Caco-2 (cell line): ENCODE measurements at regions not wholly inside any gene's neighbourhood (a gene's known extent, or its start where the extent isn't known, plus 50 kb on each side); places are given as distances from the start of the nearest gene placed in this dataset.

ENCODE experiments used
- BruUV-seq: library from RNA; stranded (reverse); fragments of 400-500 nt; replicated peaks from 2 replicates; lab custom pipeline; 2021; lab: Mats Ljungman, UMichigan
- CTCF ChIA-PET: fragments of 300-600 bp; sonication (Branson Sonifier 250); formaldehyde crosslinking; loops from one replicate; lab custom pipeline; 2022; ENCODE audit warnings: antibody characterized with exemption; lab: Charles Lee
- POLR2A ChIA-PET: fragments of 300-600 bp; sonication (Branson Sonifier 250); formaldehyde crosslinking; loops from one replicate; lab custom pipeline; 2022; ENCODE audit warnings: antibody characterized with exemption; lab: Charles Lee
- DNase-seq, 2 experiments: peaks; one replicate each; pipeline versions ENCODE4 v3.0.0 to v3.0.0-alpha.2; 2020 to 2022
- H3K27me3 ChIP-seq: replicated peaks from 2 replicates; pipeline ENCODE4 v1.6.0; 2011; ENCODE audit warnings: low read length; ENCODE audit not compliant: control insufficient read depth, insufficient read depth
- H3K36me3 ChIP-seq: 2 replicates; pipeline ENCODE4 v1.5.1; 2011; ENCODE audit warnings: low read length; ENCODE audit not compliant: control insufficient read depth, insufficient read depth
- H3K4me1 ChIP-seq: fragments of 250-450 bp; sonication (Bioruptor Pico); 2 replicates; pipeline ENCODE4 v1.5.1; 2020; ENCODE audit warnings: mild to moderate bottlenecking
- H3K4me3 ChIP-seq: 2 replicates; pipeline ENCODE4 v1.5.1; 2011; ENCODE audit warnings: low read depth, mild to moderate bottlenecking, control low read depth, low read length
- H3K9me3 ChIP-seq: fragments of 250-450 bp; sonication (Bioruptor Pico); 2 replicates; pipeline ENCODE4 v1.5.1; 2020; ENCODE audit warnings: mild to moderate bottlenecking, moderate library complexity
- H3K27ac Mint-ChIP-seq: one replicate; pipeline ENCODE4 v1.8.0; 2022; ENCODE audit warnings: mixed read lengths; ENCODE audit not compliant: unreplicated experiment
- H3K27me3 Mint-ChIP-seq: one replicate; pipeline ENCODE4 v1.8.0; 2022; ENCODE audit warnings: mixed read lengths; ENCODE audit not compliant: insufficient read depth, unreplicated experiment
- H3K36me3 Mint-ChIP-seq: one replicate; pipeline ENCODE4 v1.8.0; 2022; ENCODE audit warnings: mild to moderate bottlenecking, mixed read lengths; ENCODE audit not compliant: insufficient read depth, unreplicated experiment
- H3K4me1 Mint-ChIP-seq: one replicate; pipeline ENCODE4 v1.8.0; 2022; ENCODE audit warnings: low read depth, mixed read lengths; ENCODE audit not compliant: unreplicated experiment
- H3K4me3 Mint-ChIP-seq: one replicate; pipeline ENCODE4 v1.8.0; 2022; ENCODE audit warnings: mild to moderate bottlenecking, moderate library complexity, mixed read lengths; ENCODE audit not compliant: unreplicated experiment
- H3K9me3 Mint-ChIP-seq: one replicate; pipeline ENCODE4 v1.8.0; 2022; ENCODE audit warnings: mixed read lengths; ENCODE audit not compliant: unreplicated experiment
- CTCF ChIP-seq, 2 experiments: fragments of 200-600 bp in 1 of 2; IDR thresholded peaks; 1 replicate in 1 of 2; 2 replicates in 1 of 2; pipeline versions ENCODE4 v1.5.1 to v1.8.0; 2011 to 2022; ENCODE audit warnings: antibody characterized with exemption in 1 of 2, control low read depth in 1 of 2, inconsistent platforms in 1 of 2, low read depth in 1 of 2, low read length in 1 of 2, mild to moderate bottlenecking in 1 of 2, moderate library complexity in 1 of 2; ENCODE audit not compliant: insufficient read depth in 1 of 2, severe bottlenecking in 1 of 2, unreplicated experiment in 1 of 2
- intact Hi-C: fragments of 100-400 bp; cut with micrococcal nuclease; formaldehyde crosslinking; loops from one replicate; pipeline ENCODE4 v1.10.0; 2022; ENCODE audit not compliant: unreplicated experiment

GRCh38 chr2:145654746-145655145 lies 1134.8 kb upstream of the ZEB2 start:
- H3K27me3 Mint-ChIP-seq, result no peaks in the 10 kb centered on the region
- Histone ChIP-seq H3K36me3 (no peaks in the 10 kb centered on the region), H3K4me3 (no peak overlapping the region), H3K4me1 (no peaks in the 10 kb centered on the region), H3K9me3 (no peaks in the 10 kb centered on the region), H3K27me3 (no peaks in the 10 kb centered on the region)
- ChIA-PET POLR2A (no interaction called here), CTCF (no interaction called here)
- no peak overlapping the region for H3K27ac Mint-ChIP-seq
- DNase-seq, result no peak
- H3K4me1 Mint-ChIP-seq, result no peaks in the 10 kb centered on the region
- H3K36me3 Mint-ChIP-seq, result no peaks in the 10 kb centered on the region
- no TSS peak for BruUV-seq
- intact Hi-C loops, result no loop called here
- no peak for TF ChIP-seq CTCF (IDR thresholded peaks at IDR 0.05; ENCODE audit: insufficient read depth in 1 of 2, low read depth in 1 of 2, low read length in 1 of 2, severe bottlenecking in 1 of 2, unreplicated experiment in 1 of 2)
- H3K4me3 Mint-ChIP-seq, result no peak overlapping the region
- no peaks in the 10 kb centered on the region for H3K9me3 Mint-ChIP-seq

- Mint-ChIP-seq H3K36me3 (no peaks in the 10 kb centered on the region), H3K4me1 (no peaks in the 10 kb centered on the region), H3K27me3 (no peaks in the 10 kb centered on the region), H3K9me3 (no peaks in the 10 kb centered on the region), H3K4me3 (no peak overlapping the region), H3K27ac (no peak overlapping the region)
- H3K36me3 ChIP-seq, result no peaks in the 10 kb centered on the region
- POLR2A ChIA-PET, result no interaction called here
- H3K4me1 ChIP-seq, result no peaks in the 10 kb centered on the region
- no peak for DNase-seq
- CTCF ChIA-PET, result no interaction called here
- BruUV-seq, result no TSS peak
- H3K4me3 ChIP-seq, result no peak overlapping the region
- intact Hi-C loops, result no loop called here
- TF ChIP-seq CTCF (IDR thresholded peaks at IDR 0.05; ENCODE audit: insufficient read depth in 1 of 2, low read depth in 1 of 2, low read length in 1 of 2, severe bottlenecking in 1 of 2, unreplicated experiment in 1 of 2), result no peak
- H3K27me3 ChIP-seq, result no peaks in the 10 kb centered on the region
- H3K9me3 ChIP-seq, result no peaks in the 10 kb centered on the region
These were observed 1134.2 kb upstream of the ZEB2 start for GRCh38 chr2:145654156-145654555.

- ChIA-PET POLR2A (no interaction called here), CTCF (no interaction called here)
- H3K9me3 Mint-ChIP-seq, result no peaks in the 10 kb centered on the region
- no peak overlapping the region for H3K4me3 Mint-ChIP-seq
- H3K4me1 Mint-ChIP-seq, result no peaks in the 10 kb centered on the region
- Histone ChIP-seq H3K4me3 (no peak overlapping the region), H3K4me1 (no peaks in the 10 kb centered on the region), H3K27me3 (no peaks in the 10 kb centered on the region), H3K9me3 (no peaks in the 10 kb centered on the region), H3K36me3 (no peaks in the 10 kb centered on the region)
- intact Hi-C loops, result no loop called here
- no peak overlapping the region for H3K27ac Mint-ChIP-seq
- DNase-seq, result no peak
- no peak for TF ChIP-seq CTCF (IDR thresholded peaks at IDR 0.05; ENCODE audit: insufficient read depth in 1 of 2, low read depth in 1 of 2, low read length in 1 of 2, severe bottlenecking in 1 of 2, unreplicated experiment in 1 of 2)
- H3K27me3 Mint-ChIP-seq, result no peaks in the 10 kb centered on the region
- BruUV-seq, result no TSS peak
- H3K36me3 Mint-ChIP-seq, result no peaks in the 10 kb centered on the region
These were observed 1133.6 kb upstream of the ZEB2 start for GRCh38 chr2:145653553-145653952.
